Activated naive CD4-positive, alpha-beta T cell treated with anti-CD3 and anti-CD28 coated beads for 36 hours (primary cell): ENCODE measurements at regions not wholly inside any gene's neighbourhood (a gene's known extent, or its start where the extent isn't known, plus 50 kb on each side); places are given as distances from the start of the nearest gene placed in this dataset.
"Not testable (repeated sequence)": the region's sequence is repeated elsewhere in the genome, so short reads cannot be mapped to it uniquely, and the experiment has no call there.

Source experiments
- CTCF ChIA-PET: fragments of 350-600 bp; sonication (Branson Sonifier 250); formaldehyde crosslinking; loops from one replicate; lab custom pipeline; 2021; ENCODE audit warnings: antibody characterized with exemption; lab: Charles Lee
- DNase-seq: peaks from one replicate; pipeline ENCODE4 v3.0.0-alpha.2; 2020
- H3K27ac Mint-ChIP-seq: one replicate; pipeline ENCODE4 v1.8.0; 2021; ENCODE audit warnings: mild to moderate bottlenecking, mixed read lengths
- H3K27me3 Mint-ChIP-seq: one replicate; pipeline ENCODE4 v1.8.0; 2021; ENCODE audit warnings: low read depth, mixed read lengths
- H3K36me3 Mint-ChIP-seq: one replicate; pipeline ENCODE4 v1.8.0; 2021; ENCODE audit warnings: low read depth, mixed read lengths
- H3K4me1 Mint-ChIP-seq: one replicate; pipeline ENCODE4 v1.8.0; 2021; ENCODE audit warnings: low read depth, mixed read lengths
- H3K4me3 Mint-ChIP-seq: one replicate; pipeline ENCODE4 v1.8.0; 2021; ENCODE audit warnings: mild to moderate bottlenecking, moderate library complexity, mixed read lengths
- H3K9me3 Mint-ChIP-seq: one replicate; pipeline ENCODE4 v1.8.0; 2021; ENCODE audit warnings: mixed read lengths
- intact Hi-C: fragments of 100-400 bp; cut with micrococcal nuclease; formaldehyde crosslinking; loops from one replicate; pipeline ENCODE4 v1.15.1; 2023

DNA sequence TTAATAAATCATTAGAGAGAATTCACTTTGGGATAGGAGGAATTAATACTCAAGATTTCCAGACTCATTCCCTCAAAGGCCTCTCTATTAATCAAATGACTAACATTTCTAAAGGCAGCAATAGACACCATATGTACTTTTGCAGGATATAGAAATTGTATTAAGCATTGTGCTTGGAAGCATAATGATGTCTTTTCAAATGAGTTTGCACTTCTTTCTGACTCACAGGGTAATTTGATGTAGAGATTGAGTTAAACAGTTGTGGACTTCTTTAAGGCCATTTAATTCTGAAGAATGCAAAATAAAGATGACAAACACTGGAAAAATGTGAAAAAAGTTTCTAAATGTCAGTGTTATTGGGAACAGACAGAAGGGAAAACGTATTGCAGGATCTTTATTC, 63.4 kb upstream of the CSRP2 start:
- intact Hi-C loops = no loop called here
- no peaks in the 10 kb centered on the region for H3K4me1 Mint-ChIP-seq
- H3K9me3 Mint-ChIP-seq = no peaks in the 10 kb centered on the region
- no peak for DNase-seq
- H3K27ac Mint-ChIP-seq = no peak overlapping the region
- H3K27me3 Mint-ChIP-seq = no peaks in the 10 kb centered on the region
- no peak overlapping the region for H3K4me3 Mint-ChIP-seq
- CTCF ChIA-PET = no interaction called here
- H3K36me3 Mint-ChIP-seq = no peaks in the 10 kb centered on the region

DNA sequence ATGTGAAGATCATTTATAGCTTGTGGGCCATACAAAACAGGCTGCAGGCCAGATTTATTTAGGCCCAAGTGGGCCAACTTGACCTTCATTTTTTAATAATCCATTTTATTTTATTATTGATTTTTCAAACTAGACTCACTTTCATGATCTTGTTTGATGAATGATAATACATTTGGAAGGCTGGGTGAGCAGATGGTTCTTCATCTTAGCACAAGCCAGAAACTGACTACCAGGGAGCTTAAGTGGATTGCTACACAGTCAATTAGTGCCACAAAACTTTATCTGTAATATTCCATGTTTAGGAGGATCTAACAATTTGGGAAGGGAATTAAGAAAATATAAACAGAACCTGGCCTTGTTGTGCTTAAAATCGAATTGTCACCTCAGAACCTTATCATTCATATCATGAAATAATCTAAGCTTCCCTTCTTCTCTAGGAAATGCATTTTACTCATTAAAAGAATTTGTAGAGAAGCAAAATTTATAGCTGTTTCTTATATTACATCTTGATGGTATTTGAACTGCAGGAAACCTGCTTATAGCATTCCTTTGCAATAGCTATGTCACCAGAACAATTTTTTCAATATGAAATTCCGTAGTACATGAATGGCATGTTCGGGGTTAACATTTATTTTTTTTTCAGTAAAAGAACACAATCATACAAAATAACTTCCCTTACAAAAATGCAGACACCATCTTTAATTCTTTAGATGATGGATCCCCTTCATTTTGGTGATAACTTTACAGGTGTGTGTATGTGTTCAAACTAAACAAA, 62.0 kb upstream of the CSRP2 start:
- Mint-ChIP-seq H3K36me3 (no peaks in the 10 kb centered on the region), H3K27me3 (no peaks in the 10 kb centered on the region), H3K4me1 (no peaks in the 10 kb centered on the region), H3K4me3 (no peak overlapping the region), H3K27ac (no peak overlapping the region), H3K9me3 (no peaks in the 10 kb centered on the region)
- intact Hi-C loops = no loop called here
- DNase-seq = no peak
- CTCF ChIA-PET = interaction anchor here (0.7 kb wide), 1 partner anchor 85 kb away, joined by 3 read pairs; no protein-coding TSS in a partner anchor

DNA sequence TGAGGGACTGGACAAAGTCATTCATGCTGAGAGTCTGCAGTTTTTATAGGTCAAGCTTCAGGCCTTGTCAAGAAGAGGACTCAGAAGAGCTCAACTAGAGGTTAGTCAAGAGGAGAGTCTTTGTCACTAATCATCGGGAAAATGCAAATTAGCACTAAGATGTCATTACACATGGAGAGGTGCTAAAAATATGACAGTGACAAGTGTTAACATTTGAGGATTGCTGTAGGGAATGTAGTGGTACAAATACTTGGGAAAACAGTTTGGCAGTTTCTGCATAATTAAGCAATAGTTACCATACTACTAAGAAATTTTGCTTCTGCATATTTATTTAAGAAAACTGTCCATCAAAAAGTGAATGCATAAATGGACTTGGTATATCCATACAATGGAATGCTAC, 60.9 kb upstream of the CSRP2 start:
- H3K27ac Mint-ChIP-seq = no peak overlapping the region
- intact Hi-C loops = no loop called here
- H3K4me3 Mint-ChIP-seq = no peak overlapping the region
- no peaks in the 10 kb centered on the region for H3K36me3 Mint-ChIP-seq
- H3K9me3 Mint-ChIP-seq = no peaks in the 10 kb centered on the region
- no peak for DNase-seq
- H3K27me3 Mint-ChIP-seq = no peaks in the 10 kb centered on the region
- CTCF ChIA-PET = no interaction called here
- H3K4me1 Mint-ChIP-seq = no peaks in the 10 kb centered on the region

DNA sequence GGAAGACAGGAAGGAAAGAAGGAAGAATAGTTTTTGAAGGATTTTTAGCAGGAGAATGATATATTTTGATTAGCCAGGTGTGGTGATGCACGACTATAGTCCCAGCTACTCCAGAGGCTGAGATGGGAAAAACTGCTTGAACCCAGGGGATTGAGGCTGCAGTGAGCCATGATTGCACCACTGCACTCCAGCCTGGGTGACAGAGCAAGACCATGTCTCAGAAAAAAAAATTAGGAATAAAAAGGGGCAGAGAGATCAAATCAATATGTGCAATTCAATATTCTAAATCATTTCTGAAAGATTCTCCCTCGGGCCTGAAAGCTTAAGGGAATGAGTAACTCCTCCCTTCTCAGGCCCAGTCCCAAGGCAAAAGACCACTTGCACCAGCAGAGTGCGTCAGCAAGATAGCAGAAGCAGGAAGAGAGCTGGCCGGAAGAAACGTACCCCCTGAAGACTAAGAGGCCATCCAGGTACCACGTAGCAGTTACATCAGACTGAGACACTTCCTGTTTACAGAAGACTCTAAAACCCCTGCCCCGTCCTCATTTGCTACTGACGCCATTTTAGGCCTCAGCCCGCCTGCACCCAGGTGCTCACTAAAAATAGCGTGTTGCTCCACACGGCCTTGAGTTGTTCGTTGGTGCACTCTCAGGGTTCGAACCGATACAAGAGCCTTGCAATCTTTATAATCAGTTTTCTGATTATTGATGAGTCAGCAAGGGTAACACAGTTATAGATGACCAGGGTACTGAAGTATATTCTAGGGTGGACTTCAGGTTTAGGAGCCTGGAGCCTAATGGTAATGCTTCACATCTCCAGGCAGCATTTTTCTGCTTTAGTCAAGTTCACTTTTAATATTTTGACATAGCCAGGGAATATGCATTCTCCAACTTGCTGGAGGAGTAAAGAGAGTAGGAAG, 57.7 kb upstream of the CSRP2 start:
- no peak for DNase-seq
- no peaks in the 10 kb centered on the region for H3K9me3 Mint-ChIP-seq
- CTCF ChIA-PET = interaction anchor here (1.2 kb wide), 1 partner anchor 75 kb away, joined by 3 read pairs; no protein-coding TSS in a partner anchor
- intact Hi-C loops = no loop called here
- H3K4me3 Mint-ChIP-seq = no peak overlapping the region
- no peaks in the 10 kb centered on the region for H3K4me1 Mint-ChIP-seq
- no peaks in the 10 kb centered on the region for H3K36me3 Mint-ChIP-seq
- peaks cover 2% of the 10 kb centered on the region for H3K27me3 Mint-ChIP-seq
- H3K27ac Mint-ChIP-seq = no peak overlapping the region

DNA sequence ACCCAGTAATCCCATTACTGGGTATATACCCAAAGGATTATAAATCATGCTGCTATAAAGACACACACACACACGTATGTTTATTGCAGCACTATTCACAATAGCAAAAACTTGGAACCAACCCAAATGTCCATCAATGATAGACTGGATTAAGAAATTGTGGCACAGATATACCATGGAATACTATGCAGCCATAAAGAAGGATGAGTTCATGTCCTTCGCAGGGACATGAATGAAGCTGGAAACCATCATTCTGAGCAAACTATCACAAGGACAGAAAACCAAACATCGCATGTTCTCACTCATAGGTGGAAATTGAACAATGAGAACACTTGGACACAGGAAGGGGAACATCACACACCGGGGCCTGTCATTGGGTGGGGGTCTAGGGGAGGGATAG, 54.6 kb upstream of the CSRP2 start:
- H3K9me3 Mint-ChIP-seq, H3K36me3 Mint-ChIP-seq, H3K4me3 Mint-ChIP-seq, H3K27ac Mint-ChIP-seq, intact Hi-C loops, H3K4me1 Mint-ChIP-seq, CTCF ChIA-PET, DNase-seq, H3K27me3 Mint-ChIP-seq: not testable (repeated sequence)

DNA sequence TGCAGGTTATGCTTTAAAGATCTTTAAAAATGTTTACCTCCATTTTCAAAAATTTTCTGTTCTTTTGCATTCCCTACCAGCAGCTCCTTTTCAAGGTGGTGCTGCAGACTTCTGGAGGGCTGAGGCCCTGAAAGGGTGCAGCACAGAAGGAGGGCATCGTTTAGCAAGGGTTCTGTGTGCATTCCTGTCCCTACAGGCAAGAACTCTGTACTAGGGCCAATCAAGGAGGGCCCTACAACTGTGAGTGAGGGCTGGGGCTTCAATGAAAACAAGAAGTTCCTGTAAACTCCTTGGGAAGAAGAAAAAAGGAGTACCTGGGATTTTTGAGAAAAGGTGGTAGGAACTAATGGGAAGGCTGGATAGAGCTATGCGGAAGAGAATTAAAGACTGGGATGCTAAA, 50.7 kb upstream of the CSRP2 start:
- no peaks in the 10 kb centered on the region for H3K4me1 Mint-ChIP-seq
- no peak overlapping the region for H3K27ac Mint-ChIP-seq
- intact Hi-C loops = loop anchor here (5.0 kb wide), 2 partner anchors 137 to 242 kb away; no protein-coding TSS in a partner anchor
- CTCF ChIA-PET = interaction anchor here (1.2 kb wide), 1 partner anchor 307 kb away, joined by 3 read pairs; no protein-coding TSS in a partner anchor
- H3K36me3 Mint-ChIP-seq = no peaks in the 10 kb centered on the region
- no peak for DNase-seq
- no peaks in the 10 kb centered on the region for H3K9me3 Mint-ChIP-seq
- peaks cover 8% of the 10 kb centered on the region for H3K27me3 Mint-ChIP-seq
- no peak overlapping the region for H3K4me3 Mint-ChIP-seq
